Stimulated activated CD4-positive, alpha-beta T cell treated with anti-CD3 and anti-CD28 coated beads, Interleukin-12 subunit alpha, Interleukin-12 subunit beta, amount 100 ng/mL, for 24 hours (primary cell): ENCODE measurements at regions not wholly inside any gene's neighbourhood (a gene's known extent, or its start where the extent isn't known, plus 50 kb on each side); places are given as distances from the start of the nearest gene placed in this dataset.
"Not testable (repeated sequence)": the region's sequence is repeated elsewhere in the genome, so short reads cannot be mapped to it uniquely, and the experiment has no call there.

Experiments
- DNase-seq, 2 experiments: peaks; one replicate each; pipeline ENCODE4 v3.0.0-alpha.2; 2020; ENCODE audit warnings: low read depth in 2 of 2

- DNase-seq: no peak
Observed at GRCh38 chr18:54662986-54663385, 71.9 kb downstream of the DYNAP start.

GRCh38 chr18:54669701-54670100, 78.7 kb downstream of the DYNAP start:
- not testable (repeated sequence) for DNase-seq

GRCh38 chr18:54671291-54671881, 80.3 kb downstream of the DYNAP start:
- no peak for DNase-seq

- no peak for DNase-seq
Observed at GRCh38 chr18:54672109-54672508, 81.1 kb downstream of the DYNAP start.

- DNase-seq: no peak
Observed at GRCh38 chr18:54672846-54673475, 81.9 kb downstream of the DYNAP start.

GRCh38 chr18:54673936-54674335, 82.9 kb downstream of the DYNAP start:
- no peak for DNase-seq

GRCh38 chr18:54675076-54675475, 84.0 kb downstream of the DYNAP start:
- DNase-seq: no peak

- no peak for DNase-seq
Observed at GRCh38 chr18:54679318-54680149, 88.5 kb downstream of the DYNAP start.

- DNase-seq: no peak
Observed at GRCh38 chr18:54684784-54685183, 93.7 kb downstream of the DYNAP start.

- DNase-seq: no peak
Observed at GRCh38 chr18:54689319-54689718, 98.3 kb downstream of the DYNAP start.

- DNase-seq: no peak
Observed at GRCh38 chr18:54690198-54690597, 99.2 kb downstream of the DYNAP start.

GRCh38 chr18:54692463-54692862, 101.4 kb downstream of the DYNAP start:
- no peak for DNase-seq

- DNase-seq: no peak
Observed at GRCh38 chr18:54696616-54697293, 105.7 kb downstream of the DYNAP start.

GRCh38 chr18:54700580-54700979, 109.5 kb downstream of the DYNAP start:
- DNase-seq: no peak

- DNase-seq: no peak
Observed at GRCh38 chr18:54702686-54703085, 111.6 kb downstream of the DYNAP start.

- DNase-seq: no peak
Observed at GRCh38 chr18:54710074-54710899, 118.0 kb upstream of the RAB27B start.

- no peak for DNase-seq
Observed at GRCh38 chr18:54710900-54711281, 117.4 kb upstream of the RAB27B start.

GRCh38 chr18:54712306-54712705, 116.0 kb upstream of the RAB27B start:
- DNase-seq: no peak

- DNase-seq: no peak
Observed at GRCh38 chr18:54712758-54713157, 115.5 kb upstream of the RAB27B start.

- DNase-seq: no peak
Observed at GRCh38 chr18:54713386-54713785, 114.9 kb upstream of the RAB27B start.

- DNase-seq: no peak
Observed at GRCh38 chr18:54714851-54715250, 113.4 kb upstream of the RAB27B start.

GRCh38 chr18:54716586-54716985, 111.7 kb upstream of the RAB27B start:
- no peak for DNase-seq
